COLO668 (cell line): ENCODE measurements at regions not wholly inside any gene's neighbourhood (a gene's known extent, or its start where the extent isn't known, plus 50 kb on each side); places are given as distances from the start of the nearest gene placed in this dataset.
"Not testable (repeated sequence)": the region's sequence is repeated elsewhere in the genome, so short reads cannot be mapped to it uniquely, and the experiment has no call there.

Experiments used
- DNase-seq: peaks from one replicate; lab custom pipeline; 2025; ENCODE audit not compliant: unreplicated experiment; lab: John Stamatoyannopoulos, UW

DNA sequence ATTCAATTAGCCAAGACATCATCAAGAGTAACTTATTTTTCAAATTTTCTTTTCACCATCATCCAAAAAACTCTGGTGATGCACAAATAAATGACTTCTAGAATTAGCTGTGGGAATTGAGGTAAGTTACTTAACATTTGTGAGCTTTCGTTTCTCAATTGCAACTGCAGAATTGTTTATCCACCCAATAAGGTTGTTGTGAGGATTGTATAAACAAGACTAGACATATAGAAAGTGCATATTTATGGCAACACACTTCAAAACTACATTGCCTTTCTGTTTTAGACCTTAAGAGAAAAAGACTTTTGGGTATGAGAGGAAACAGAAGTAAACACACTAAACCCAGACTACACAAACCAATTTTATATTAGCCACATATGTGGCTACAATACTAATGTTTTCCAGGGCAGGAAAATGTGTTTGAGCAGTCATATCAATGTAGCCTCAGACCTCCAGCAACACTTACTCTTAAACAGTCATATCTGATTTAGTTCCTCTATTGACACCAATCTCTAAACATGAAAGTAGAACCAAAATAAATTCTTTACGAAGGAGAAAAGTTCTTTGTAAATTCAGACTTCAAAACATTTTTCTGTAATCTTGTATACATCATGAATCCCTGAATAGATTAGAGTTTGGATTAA, 488.0 kb upstream of the CYLC2 start:
- no peak for DNase-seq

DNA sequence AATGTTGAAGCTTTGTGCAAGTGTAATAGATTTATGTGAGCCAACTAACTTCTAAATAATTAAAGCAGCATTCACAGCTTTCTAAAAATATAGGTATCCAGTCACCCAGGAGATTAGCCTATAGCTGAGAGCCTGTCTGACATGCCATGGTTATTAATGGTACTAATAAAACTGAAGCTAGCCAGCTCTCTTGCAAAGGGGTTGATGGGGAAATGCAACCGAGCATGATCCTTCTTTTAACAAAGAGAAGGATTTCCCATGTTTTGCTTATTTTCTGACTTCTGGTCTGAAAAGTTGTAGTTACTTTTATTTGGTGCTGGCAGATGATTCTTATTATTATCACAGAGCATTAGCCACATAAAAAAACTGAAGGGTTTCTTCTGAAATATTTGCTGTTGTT, 488.7 kb upstream of the CYLC2 start:
- no peak for DNase-seq

DNA sequence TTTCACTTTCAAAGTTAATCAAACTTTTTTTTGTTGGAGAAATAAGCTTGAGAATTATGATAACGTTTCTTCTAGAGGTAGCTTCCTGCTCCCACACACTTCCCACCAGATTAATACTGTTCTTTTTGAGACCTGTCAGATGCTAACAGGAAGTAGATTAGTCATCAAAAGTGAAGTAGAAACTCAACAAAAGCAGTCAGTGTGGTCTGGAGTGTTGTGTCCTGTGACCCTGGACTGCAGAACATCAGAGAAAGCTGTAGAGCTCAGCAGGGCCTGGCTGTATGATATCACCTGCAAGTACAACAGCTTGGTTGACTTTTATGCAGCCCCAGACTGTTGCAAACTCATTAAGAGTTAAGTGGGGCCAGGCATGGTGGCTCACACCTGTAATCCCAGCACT, 495.7 kb upstream of the CYLC2 start:
- DNase-seq = no peak

DNA sequence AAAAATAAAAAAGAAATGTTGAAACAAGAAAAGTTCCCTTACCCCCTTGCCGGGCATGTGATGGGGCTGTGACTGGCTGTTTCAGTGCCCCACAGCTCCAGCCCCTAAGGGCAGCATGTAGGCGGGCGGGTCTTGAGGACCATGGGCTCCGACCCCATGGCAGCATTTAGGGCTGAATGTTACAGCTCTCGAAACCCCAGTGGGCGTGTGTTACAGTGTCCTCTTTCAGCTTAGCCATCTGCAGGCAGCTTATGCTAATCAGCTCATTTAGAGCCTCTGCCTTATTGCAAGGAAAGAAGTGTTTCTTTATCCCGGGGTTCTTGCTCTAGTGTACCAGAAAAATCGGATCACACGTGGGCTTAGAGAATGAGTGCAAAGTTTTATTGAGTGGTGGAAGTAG, 497.4 kb upstream of the CYLC2 start:
- DNase-seq = no peak

DNA sequence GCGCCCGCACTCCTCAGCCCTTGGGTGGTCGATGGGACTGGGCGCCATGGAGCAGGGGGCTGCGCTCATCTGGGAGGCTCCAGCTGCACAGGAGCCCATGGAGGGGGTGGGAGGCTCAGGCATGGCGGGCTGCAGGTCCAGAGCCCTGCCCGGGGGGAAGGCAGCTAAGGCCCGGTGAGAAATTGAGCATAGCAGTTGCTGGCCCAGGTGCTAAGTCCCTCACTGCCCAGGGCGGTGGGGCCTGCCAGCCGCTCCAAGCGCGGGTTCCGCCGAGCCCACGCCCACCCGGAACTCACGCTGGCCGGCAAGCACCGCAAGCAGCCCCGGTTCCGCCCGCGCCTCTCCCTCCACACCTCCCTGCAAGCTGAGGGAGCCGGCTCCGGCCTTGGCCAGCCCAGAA, 508.2 kb upstream of the CYLC2 start:
- not testable (repeated sequence) for DNase-seq

DNA sequence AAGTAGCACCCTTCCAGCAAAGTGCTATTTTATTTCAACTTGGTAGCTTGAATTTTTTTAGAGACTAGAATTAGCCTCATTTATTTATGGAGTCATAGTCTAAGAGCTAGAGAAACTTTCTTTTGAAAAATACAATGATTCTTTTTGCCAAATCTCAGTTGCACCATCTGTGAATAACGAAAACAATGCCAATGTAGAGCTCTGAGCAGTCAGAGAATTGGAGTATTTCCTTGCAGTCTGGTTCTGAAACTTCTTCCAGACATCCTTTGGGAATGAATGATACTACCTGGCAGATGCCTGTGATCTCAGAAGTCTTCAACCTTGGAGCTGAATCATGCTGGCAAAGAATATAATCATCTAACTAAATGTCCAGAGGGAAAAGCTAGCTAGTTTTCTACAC, 511.5 kb upstream of the CYLC2 start:
- DNase-seq = no peak

DNA sequence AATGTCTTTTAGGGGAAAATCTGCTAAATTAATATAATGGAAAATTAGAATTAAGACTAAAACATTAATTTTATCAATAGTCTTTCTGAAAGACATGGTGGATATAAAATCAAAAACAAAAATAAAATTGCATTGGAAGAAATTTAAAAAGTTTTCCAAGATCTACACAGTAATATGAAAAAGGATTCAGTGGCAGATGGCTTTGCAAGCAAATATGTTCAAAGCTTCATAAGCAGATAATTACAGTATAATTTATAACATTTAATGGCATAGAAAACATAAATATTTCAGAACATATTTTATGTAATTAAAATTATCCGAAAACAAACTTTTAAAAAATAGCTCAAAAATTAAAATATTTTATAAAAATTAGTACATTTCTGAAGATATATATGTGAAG, 512.4 kb upstream of the CYLC2 start:
- no peak for DNase-seq

DNA sequence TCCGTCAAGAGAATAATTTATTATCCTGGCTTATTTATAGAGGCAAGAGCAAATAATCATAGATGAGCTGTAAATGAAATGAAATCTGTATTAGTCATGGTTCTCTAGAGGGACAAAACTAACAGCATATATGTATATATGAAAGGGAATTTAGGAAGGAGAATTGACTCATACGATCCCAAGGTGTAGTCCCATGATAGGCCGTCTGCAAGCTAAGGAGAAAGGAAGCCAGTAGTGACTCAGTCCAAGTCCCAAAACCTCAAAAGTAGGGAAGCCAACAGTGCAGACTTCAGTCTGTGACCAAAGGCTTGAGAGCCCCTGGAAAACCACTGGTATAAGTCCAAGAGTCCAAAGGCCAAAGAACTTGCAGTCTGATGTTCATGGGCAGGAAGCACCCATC, 515.9 kb upstream of the CYLC2 start:
- no peak for DNase-seq

DNA sequence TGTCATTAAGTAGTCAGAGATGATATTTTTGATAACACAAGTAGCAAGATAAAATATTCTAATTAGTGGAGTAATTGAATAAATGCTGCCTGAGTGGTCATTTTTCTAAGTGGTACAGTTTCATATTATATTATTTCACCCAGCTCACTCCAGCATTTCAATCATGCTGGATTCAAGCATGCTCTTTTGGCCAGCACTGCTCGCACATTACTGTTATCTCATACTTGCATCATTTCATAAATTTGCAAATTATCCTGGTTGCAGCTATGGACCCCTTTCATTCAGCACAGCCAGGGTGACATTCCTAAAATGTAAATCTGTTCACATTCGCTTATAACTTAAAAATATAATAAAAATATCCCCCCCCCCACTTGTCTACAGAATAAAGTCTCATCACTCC, 520.8 kb upstream of the CYLC2 start:
- DNase-seq = no peak

DNA sequence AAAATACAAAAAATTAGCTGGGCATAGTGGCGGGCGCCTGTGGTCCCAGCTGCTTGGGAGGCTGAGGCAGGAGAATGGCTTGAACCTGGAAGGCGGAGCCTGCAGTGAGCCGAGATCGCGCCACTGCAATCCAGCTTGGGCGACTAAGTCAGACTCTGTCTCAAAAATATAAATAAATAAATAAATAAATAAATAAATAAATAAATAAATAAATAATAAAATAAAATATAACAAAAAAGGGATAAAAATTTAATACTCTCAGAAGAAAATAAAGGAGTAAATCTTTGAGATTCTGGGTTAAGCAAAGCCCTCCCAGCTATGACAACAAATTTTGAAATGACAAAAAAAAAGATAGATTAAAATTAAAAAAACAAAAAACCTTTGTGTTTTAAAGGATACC, 525.7 kb upstream of the CYLC2 start:
- DNase-seq = not testable (repeated sequence)

DNA sequence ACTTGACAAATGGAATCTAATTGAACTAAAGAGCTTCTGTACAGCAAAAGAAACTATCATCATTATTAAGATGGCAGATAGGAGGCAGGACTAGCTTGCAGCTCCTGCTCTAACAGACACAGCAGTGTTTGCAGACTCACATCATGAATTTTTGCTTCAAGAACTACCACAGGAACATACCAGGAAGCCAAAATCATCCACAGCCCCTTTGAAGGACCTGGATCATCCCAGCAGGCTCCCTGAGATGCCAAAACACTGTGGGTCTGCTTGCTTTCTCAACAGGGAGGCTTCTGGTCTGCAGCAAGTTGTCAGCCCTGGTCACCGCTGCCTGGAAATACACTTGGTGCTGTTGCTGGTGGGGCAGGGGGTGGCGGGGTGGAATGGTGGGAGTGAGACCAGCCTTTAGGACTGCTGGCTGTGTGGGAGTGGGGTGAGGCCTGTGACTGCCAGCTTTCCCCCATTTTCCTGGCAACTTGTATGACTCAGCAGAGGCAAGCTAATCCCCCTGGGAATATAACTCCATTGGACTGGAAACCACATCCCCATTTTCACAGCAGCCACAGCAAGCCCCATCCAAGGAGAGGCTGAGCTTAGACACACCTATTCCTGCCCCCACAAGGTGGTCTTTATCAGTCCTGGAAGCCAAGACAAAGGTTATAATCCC, 533.8 kb upstream of the CYLC2 start:
- no peak for DNase-seq

DNA sequence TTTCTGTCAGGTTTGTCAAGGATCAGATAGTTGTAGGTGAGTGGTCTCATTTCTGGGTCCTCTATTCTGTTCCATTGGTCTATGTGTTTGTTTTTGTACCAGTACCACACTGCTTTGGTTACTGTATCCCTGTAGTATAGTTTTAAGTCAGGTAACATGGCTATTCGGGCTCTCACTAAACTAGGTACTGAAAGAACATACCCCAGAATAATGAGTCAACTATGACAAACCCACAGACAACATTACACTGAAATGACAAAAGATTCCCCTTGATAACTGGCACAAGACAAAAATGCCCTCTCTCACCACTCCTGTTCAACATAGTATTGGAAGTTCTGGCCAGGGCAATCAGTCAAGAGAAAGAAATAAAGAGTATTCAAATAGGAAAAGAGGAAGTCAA, 535.3 kb upstream of the CYLC2 start:
- DNase-seq = no peak

DNA sequence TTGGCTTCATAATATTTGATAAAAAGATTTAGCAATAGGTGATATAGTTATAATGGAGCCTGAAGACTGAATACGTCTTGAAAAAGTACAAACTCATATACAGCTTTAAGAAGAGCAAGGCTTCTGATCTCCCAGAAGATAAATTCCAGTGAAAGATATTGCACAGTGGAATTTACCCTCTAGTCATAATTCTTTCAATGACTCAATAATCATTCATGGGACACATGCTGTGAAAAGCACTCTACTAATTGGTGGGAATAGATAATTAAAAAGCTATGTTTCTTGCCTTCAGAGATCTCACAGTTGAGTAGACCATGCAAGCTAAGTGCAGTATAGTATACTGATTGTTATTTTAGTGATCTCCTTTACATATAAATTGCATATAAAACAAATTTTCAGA, 538.6 kb upstream of the CYLC2 start:
- no peak for DNase-seq

DNA sequence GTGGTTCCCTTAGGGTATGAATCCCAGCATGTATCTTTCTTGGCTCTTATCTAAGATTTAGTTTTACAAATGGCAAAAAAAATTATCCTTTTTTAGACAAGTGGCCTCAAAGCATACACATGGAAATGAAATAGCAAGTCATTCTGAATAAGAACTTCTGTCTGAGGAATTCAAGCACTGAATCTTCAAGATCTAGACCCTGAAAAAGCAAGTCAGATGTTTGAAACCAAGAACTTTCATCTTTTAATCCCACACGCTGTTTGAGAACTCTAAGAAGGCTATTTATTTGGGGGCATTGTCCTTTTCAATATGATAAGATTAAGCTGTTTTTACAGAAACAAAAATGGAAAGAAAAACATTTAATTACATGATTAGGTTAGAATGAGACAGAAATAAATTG, 549.2 kb upstream of the CYLC2 start:
- DNase-seq = no peak

DNA sequence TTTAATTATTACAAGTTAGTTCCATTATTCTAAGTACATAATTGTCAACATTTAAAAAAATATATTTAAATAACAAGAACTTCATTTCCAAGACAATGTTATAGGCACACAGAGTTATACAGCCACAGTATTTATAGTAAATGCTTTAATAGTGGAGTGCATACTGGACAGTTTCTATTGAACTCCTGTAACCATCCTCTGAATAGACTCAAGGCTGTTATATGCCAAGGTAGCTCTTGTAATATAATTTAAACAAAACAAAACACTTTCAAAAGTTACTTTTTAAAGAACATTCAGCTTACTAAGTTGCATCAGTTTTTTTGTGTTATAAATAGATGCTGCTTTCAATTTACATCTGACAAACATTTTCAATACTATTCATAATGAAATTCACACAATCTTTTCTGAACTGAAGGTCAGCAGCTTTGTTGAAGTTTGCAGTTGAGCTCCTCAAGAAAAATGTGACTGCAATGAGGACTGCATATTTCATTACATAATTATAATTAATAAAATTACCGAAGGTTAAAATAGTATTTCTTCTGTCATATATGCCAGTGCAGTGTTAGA, 549.9 kb upstream of the CYLC2 start:
- DNase-seq = no peak

DNA sequence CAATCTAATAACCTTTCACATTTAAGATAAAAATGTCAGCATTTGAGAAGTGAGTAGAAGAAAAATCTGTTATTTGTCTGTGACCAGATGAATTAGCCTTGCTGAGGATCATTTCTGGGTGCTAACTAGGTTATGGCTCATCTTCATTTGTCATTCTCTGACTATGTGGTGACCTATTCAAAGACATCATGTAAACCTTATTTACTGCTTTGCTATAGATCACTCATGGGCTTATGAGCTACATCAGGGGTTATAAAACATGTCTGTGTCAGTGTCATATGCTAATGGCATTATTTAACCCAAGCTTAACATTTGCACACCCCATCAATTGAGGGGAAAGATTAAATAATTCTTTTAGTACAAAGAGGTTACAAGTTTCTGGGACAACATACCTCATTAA, 555.5 kb upstream of the CYLC2 start:
- no peak for DNase-seq

DNA sequence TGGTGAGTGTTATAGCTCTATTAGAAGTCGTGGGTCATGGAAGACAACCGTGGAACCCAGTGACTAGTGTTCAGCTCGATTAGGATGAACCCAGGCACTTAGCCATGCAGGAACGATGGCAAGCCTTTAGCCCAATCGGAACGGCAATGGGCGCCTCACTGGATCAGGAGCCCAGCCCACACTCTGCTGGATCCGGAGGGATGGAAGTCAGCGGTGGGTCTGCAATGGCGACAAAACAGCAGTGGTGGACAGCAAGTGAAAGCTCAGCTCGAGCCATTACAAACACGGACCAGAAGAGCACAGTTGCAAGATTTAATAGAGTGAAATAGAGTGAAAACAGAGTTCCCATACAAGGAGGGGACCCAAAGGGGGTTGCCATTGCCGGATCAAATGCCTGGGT, 558.5 kb upstream of the CYLC2 start:
- not testable (repeated sequence) for DNase-seq

DNA sequence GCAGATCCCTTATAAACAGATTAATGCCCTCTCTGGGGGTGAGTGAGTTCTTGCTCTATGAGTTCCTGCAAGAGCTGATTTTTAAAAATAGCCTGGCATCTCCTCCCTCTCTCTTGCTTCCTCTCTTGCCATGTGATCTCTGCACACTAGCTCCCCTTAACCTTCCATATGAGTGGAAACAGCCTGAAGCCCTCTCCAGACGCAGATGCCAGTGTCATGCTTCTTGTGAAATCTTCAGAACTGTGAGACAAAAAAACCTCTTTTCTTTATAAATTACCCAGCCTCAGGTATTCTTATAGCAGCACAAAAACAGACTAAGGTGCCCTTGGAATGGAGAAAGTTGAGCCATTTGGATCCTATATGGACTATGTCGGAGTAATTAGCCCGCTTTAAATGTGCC, 559.7 kb upstream of the CYLC2 start:
- DNase-seq = no peak

DNA sequence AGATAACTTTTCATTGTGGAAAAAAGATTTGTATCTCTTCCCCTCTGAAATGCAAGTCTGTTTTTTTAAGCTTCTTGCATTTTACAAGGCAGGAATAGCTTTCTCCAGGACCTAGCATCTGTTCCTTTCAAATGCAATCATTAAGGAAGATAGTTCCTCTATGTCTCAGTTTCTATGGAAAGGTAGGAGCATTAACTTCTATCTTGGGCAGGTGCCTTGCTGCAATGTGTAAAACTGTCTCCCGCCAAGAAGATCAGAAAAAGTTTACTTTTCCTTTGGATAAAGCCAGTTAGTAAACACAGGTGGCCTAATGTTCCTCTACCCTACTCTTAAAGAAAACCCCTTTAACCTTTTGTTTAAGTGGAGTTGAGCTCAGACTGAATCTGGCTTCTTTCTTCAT, 560.6 kb upstream of the CYLC2 start:
- DNase-seq = no peak

DNA sequence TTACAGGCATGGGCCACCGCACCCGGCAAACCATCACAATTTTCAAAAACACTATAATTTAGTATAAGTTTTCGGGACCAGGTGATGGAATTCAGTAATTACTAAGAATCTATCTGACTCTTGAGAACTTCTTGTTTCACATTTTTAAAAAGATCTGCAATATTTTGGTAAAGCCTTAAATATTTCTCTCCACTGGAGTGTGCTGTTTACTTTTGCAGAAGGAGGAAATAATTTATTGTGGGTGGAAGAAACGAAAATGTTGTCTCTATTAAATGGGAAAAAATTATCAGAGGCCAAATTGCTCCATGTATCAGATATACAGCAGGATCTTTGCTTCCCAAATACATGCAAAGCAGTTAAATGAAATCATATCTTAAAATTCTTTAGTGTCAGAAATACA, 566.8 kb upstream of the CYLC2 start:
- no peak for DNase-seq

DNA sequence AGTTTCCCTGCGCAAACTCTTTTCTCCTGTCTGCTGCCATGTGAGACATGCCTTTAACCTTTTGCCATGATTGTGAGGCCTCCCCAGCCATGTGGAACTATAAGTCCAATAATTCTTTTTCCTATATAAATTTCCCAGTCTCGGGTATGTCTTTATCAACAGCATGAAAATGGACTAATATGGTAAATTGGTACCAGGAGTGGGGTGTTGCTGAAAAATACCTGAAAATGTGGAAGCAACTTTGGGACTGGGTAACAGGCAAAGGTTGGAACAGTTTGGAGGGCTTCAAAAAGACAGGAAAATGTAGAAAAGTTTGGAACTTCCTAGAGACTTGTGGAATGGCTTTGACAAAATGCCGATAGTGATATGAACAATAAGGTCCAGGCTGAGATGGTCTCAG, 578.9 kb upstream of the CYLC2 start:
- not testable (repeated sequence) for DNase-seq

DNA sequence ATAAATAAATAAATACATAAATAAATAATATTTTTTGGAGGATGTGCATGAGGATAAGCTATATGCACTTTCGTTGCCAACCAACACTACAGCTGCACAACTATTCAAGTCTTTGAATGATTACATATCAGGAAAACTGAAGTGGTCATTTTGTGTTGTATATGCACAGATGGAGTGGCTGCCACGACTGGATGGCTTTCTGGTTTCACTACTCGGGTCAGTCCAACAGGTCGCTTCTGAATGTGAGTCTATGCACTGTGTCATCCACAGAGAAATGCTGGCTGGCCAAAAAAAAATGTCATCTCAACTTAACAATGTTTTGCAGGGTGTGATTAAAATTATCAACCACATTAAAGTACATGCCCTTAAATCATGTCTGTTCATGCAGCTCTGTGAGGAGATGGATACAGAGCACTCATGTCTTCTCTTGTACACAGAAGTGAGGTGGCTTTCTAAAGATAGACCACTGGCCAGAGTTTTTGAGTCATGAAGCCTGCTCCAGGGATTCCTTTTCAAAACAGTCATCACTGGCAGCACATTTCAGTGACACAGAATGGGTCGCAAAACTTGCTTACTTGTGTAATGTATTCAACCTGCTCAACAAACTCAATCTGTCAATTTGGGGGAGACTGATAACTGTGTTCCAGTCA, 589.8 kb upstream of the CYLC2 start:
- no peak for DNase-seq
